Aorta (tissue), 5 donors: ENCODE measurements at regions not wholly inside any gene's neighbourhood (a gene's known extent, or its start where the extent isn't known, plus 50 kb on each side); places are given as distances from the start of the nearest gene placed in this dataset.

ENCODE experiments used
- ATAC-seq: fragments of 200-7000 bp; cut with Tn5 transposase; one replicate; pipeline ENCODE4 v1.9.1; 2022; ENCODE audit warnings: moderate library complexity; ENCODE audit not compliant: low FRiP score
- DNase-seq, 2 donors: peaks; one replicate each; pipeline ENCODE4 v3.0.0-alpha.2; 2020
- H3K27ac ChIP-seq, 2 donors: one replicate each; pipeline ENCODE4 v1.5.1; 2013; ENCODE audit warnings: low read length in 2 of 2, mild to moderate bottlenecking in 2 of 2, moderate library complexity in 2 of 2, control low read depth in 1 of 2, inconsistent platforms in 1 of 2, low read depth in 1 of 2
- H3K27me3 ChIP-seq, 2 donors: one replicate each; pipeline ENCODE4 v1.6.1; 2013; ENCODE audit warnings: control low read depth in 1 of 2, low read length in 1 of 2, mild to moderate bottlenecking in 1 of 2, moderate library complexity in 1 of 2; ENCODE audit not compliant: insufficient read depth in 2 of 2, control insufficient read depth in 1 of 2
- H3K36me3 ChIP-seq, 2 donors: one replicate each; pipeline ENCODE4 v1.6.1; 2013; ENCODE audit warnings: control low read depth in 1 of 2, low read length in 1 of 2, mild to moderate bottlenecking in 1 of 2; ENCODE audit not compliant: insufficient read depth in 2 of 2, control insufficient read depth in 1 of 2
- H3K4me1 ChIP-seq, 2 donors: one replicate each; pipeline ENCODE4 v1.6.1; 2013; ENCODE audit warnings: low read length in 2 of 2, control low read depth in 1 of 2, mild to moderate bottlenecking in 1 of 2, moderate library complexity in 1 of 2; ENCODE audit not compliant: insufficient read depth in 2 of 2, control insufficient read depth in 1 of 2
- H3K4me3 ChIP-seq, 2 donors: one replicate each; pipeline ENCODE4 v1.5.1; 2013; ENCODE audit warnings: low read length in 2 of 2, control low read depth in 1 of 2, mild to moderate bottlenecking in 1 of 2
- H3K9me3 ChIP-seq: one replicate; pipeline ENCODE4 v1.6.1; 2013; ENCODE audit warnings: mild to moderate bottlenecking, low read length; ENCODE audit not compliant: control insufficient read depth
- WGBS, 2 donors: extraction: QIAGEN DNeasy Blood & Tissue Kit; methylation state at CpG; one replicate each; pipeline ENCODE4 v1.1.7; 2013; 5-methylcytosine and 5-hydroxymethylcytosine counted together
- intact Hi-C, 2 donors: fragments of 100-400 bp; cut with DNase I; formaldehyde crosslinking; loops; one replicate each; pipeline versions ENCODE4 v1.14.2 to v1.15.0; 2022
- donor health status: healthy with polysubstance abuse.
- donor health status: Bipolar disorder and iron deficiency.
- donor health status: DM: no; HTN: no; CAD: no.
- donor health status: DM: no; HTN: no; CAD: no.
- donor health status: DM: yes; HTN: yes; CAD: no.

DNA sequence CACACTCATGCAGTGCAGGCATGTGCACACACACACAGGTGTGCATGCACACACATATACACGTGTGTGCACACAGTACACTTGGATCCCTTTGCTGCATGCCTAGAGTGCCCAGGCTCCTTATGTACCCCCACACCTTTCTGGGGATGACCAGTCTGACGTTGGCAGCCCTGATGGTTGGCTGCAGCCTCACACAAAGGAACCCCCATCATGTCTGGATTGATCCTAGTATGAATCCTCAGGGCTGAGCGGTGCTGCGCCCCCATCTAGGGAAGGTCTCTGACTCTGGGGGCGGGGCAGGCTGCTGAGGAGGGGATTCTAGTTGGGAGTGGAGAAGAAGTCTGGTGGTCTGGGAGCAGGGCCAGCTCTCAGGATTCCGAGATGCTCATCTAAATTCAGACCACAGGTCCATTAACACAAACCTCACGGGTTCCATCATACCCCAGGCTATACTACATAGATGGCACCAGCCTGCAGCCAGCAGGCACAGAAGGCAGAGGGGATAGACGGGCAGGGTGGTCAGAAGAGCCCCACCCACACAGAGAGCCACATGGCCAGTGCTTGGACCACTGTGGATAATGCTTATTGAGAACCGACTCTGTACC lies 50.5 kb upstream of the OLFM1 start:
- Histone ChIP-seq H3K4me3 (no peak overlapping the region), H3K36me3 (no peaks in the 10 kb centered on the region), H3K4me1 (no peaks in the 10 kb centered on the region), H3K27me3 (no peaks in the 10 kb centered on the region), H3K27ac (no peak overlapping the region), H3K9me3 (no peaks in the 10 kb centered on the region)
- WGBS, 2 donors: 70 to 71% methylated on average over 9 of the region's 9 CpGs
- peak in 1 of 2 donors; percentile 65 for DNase-seq
- intact Hi-C loops: no loop called here
- no peak for ATAC-seq

DNA sequence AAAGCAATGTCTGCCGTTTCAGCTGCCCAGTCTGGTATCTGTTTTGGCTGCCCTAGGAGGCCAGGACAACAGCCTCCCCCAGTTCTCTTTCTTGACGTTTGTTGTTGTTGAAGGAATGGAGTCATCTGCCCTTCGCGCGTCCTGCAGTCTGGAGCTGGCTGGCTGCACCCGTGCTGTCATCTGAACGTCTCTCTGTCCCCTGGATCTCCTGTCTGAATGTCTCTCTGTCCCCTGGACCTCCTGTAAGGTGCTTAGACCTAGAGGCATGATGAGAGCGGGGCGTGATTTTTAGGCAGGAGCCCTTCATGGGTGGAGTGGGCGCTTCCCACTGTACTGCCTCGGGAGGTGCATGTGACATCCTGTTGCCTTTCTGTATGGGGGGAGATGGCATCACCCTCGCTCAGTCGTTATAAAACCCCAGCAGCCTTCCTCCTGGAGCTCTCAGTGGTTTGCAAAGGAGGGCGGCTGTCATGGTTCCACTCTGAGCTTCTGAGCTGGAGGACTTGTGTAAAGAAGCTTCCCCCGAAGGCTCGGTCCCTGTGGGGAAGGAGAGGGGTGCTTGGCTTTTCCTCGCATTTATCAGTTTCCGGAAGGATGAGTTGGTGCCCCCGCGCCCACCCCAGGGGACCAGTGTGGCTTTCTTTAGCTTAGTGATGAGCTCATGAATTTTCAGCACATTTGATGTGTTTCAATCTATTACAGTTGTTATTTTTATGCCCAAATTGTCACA lies 49.8 kb upstream of the OLFM1 start:
- WGBS, 2 donors: 65 to 73% methylated on average over 20 of the region's 20 CpGs
- no peak for ATAC-seq
- DNase-seq: peak in 1 of 2 donors; percentile 30
- Histone ChIP-seq H3K27me3 (no peaks in the 10 kb centered on the region), H3K4me1 (no peaks in the 10 kb centered on the region), H3K4me3 (no peak overlapping the region), H3K36me3 (no peaks in the 10 kb centered on the region), H3K27ac (no peak overlapping the region), H3K9me3 (no peaks in the 10 kb centered on the region)
- intact Hi-C loops: no loop called here
